ENCODE measurements at regions not wholly inside any gene's neighbourhood (a gene's known extent, or its start where the extent isn't known, plus 50 kb on each side); places are given as distances from the start of the nearest gene placed in this dataset.

DNA sequence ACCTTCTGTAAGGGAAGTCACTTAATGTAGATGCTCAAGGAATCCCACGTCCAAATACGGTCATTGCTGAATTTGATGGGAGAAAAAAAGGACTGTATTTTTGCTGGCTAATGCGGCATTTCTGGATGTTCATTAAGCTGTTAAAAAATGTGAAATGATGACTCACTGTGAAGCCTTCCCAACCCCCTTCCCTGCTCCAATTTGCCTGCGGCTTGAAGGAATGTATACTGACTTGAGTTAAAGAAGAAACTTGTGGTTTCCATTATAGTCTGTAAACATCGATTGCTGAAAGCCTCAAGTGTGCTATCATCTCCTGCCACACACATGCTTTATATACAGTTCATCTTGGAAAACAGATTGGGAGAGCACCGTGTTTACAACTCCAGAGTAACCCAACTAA lies 249.1 kb upstream of the JAG1 start:
- TF ChIP-seq, protein P1, sequence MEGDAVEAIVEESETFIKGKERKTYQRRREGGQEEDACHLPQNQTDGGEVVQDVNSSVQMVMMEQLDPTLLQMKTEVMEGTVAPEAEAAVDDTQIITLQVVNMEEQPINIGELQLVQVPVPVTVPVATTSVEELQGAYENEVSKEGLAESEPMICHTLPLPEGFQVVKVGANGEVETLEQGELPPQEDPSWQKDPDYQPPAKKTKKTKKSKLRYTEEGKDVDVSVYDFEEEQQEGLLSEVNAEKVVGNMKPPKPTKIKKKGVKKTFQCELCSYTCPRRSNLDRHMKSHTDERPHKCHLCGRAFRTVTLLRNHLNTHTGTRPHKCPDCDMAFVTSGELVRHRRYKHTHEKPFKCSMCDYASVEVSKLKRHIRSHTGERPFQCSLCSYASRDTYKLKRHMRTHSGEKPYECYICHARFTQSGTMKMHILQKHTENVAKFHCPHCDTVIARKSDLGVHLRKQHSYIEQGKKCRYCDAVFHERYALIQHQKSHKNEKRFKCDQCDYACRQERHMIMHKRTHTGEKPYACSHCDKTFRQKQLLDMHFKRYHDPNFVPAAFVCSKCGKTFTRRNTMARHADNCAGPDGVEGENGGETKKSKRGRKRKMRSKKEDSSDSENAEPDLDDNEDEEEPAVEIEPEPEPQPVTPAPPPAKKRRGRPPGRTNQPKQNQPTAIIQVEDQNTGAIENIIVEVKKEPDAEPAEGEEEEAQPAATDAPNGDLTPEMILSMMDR (conservative IDR thresholded peaks at IDR 0.05; ENCODE audit: low read depth in 2 of 2): no peak
- TF ChIP-seq POLR2AphosphoS5 (IDR thresholded peaks at IDR 0.05; ENCODE audit: low read depth) (no peak), ZNF331 (CRISPR knock-in tag; IDR thresholded peaks at IDR 0.05; ENCODE audit: low read depth) (no peak), EZH2 (IDR thresholded peaks at IDR 0.05; ENCODE audit: low read depth, unreplicated experiment) (no peak), EZH2phosphoT487 (IDR thresholded peaks at IDR 0.05; ENCODE audit: unreplicated experiment) (no peak)
- TF ChIP-seq, protein P2, sequence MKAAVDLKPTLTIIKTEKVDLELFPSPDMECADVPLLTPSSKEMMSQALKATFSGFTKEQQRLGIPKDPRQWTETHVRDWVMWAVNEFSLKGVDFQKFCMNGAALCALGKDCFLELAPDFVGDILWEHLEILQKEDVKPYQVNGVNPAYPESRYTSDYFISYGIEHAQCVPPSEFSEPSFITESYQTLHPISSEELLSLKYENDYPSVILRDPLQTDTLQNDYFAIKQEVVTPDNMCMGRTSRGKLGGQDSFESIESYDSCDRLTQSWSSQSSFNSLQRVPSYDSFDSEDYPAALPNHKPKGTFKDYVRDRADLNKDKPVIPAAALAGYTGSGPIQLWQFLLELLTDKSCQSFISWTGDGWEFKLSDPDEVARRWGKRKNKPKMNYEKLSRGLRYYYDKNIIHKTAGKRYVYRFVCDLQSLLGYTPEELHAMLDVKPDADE (IDR thresholded peaks at IDR 0.05): no peak
- TF ChIP-seq, protein P3, sequence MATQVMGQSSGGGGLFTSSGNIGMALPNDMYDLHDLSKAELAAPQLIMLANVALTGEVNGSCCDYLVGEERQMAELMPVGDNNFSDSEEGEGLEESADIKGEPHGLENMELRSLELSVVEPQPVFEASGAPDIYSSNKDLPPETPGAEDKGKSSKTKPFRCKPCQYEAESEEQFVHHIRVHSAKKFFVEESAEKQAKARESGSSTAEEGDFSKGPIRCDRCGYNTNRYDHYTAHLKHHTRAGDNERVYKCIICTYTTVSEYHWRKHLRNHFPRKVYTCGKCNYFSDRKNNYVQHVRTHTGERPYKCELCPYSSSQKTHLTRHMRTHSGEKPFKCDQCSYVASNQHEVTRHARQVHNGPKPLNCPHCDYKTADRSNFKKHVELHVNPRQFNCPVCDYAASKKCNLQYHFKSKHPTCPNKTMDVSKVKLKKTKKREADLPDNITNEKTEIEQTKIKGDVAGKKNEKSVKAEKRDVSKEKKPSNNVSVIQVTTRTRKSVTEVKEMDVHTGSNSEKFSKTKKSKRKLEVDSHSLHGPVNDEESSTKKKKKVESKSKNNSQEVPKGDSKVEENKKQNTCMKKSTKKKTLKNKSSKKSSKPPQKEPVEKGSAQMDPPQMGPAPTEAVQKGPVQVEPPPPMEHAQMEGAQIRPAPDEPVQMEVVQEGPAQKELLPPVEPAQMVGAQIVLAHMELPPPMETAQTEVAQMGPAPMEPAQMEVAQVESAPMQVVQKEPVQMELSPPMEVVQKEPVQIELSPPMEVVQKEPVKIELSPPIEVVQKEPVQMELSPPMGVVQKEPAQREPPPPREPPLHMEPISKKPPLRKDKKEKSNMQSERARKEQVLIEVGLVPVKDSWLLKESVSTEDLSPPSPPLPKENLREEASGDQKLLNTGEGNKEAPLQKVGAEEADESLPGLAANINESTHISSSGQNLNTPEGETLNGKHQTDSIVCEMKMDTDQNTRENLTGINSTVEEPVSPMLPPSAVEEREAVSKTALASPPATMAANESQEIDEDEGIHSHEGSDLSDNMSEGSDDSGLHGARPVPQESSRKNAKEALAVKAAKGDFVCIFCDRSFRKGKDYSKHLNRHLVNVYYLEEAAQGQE (IDR thresholded peaks at IDR 0.05; ENCODE audit: unreplicated experiment): no peak
- TF ChIP-seq, protein P4, sequence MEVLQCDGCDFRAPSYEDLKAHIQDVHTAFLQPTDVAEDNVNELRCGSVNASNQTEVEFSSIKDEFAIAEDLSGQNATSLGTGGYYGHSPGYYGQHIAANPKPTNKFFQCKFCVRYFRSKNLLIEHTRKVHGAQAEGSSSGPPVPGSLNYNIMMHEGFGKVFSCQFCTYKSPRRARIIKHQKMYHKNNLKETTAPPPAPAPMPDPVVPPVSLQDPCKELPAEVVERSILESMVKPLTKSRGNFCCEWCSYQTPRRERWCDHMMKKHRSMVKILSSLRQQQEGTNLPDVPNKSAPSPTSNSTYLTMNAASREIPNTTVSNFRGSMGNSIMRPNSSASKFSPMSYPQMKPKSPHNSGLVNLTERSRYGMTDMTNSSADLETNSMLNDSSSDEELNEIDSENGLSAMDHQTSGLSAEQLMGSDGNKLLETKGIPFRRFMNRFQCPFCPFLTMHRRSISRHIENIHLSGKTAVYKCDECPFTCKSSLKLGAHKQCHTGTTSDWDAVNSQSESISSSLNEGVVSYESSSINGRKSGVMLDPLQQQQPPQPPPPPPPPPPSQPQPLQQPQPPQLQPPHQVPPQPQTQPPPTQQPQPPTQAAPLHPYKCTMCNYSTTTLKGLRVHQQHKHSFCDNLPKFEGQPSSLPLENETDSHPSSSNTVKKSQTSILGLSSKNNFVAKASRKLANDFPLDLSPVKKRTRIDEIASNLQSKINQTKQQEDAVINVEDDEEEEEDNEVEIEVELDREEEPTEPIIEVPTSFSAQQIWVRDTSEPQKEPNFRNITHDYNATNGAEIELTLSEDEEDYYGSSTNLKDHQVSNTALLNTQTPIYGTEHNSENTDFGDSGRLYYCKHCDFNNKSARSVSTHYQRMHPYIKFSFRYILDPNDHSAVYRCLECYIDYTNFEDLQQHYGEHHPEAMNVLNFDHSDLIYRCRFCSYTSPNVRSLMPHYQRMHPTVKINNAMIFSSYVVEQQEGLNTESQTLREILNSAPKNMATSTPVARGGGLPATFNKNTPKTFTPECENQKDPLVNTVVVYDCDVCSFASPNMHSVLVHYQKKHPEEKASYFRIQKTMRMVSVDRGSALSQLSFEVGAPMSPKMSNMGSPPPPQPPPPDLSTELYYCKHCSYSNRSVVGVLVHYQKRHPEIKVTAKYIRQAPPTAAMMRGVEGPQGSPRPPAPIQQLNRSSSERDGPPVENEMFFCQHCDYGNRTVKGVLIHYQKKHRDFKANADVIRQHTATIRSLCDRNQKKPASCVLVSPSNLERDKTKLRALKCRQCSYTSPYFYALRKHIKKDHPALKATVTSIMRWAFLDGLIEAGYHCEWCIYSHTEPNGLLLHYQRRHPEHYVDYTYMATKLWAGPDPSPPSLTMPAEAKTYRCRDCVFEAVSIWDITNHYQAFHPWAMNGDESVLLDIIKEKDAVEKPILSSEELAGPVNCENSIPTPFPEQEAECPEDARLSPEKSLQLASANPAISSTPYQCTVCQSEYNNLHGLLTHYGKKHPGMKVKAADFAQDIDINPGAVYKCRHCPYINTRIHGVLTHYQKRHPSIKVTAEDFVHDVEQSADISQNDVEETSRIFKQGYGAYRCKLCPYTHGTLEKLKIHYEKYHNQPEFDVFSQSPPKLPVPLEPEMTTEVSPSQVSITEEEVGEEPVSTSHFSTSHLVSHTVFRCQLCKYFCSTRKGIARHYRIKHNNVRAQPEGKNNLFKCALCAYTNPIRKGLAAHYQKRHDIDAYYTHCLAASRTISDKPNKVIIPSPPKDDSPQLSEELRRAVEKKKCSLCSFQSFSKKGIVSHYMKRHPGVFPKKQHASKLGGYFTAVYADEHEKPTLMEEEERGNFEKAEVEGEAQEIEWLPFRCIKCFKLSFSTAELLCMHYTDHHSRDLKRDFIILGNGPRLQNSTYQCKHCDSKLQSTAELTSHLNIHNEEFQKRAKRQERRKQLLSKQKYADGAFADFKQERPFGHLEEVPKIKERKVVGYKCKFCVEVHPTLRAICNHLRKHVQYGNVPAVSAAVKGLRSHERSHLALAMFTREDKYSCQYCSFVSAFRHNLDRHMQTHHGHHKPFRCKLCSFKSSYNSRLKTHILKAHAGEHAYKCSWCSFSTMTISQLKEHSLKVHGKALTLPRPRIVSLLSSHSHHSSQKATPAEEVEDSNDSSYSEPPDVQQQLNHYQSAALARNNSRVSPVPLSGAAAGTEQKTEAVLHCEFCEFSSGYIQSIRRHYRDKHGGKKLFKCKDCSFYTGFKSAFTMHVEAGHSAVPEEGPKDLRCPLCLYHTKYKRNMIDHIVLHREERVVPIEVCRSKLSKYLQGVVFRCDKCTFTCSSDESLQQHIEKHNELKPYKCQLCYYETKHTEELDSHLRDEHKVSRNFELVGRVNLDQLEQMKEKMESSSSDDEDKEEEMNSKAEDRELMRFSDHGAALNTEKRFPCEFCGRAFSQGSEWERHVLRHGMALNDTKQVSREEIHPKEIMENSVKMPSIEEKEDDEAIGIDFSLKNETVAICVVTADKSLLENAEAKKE (CRISPR knock-in tag; IDR thresholded peaks at IDR 0.05): no peak

Measured in GM23338 (cell line).